Fibroblast of pulmonary artery (primary cell): ENCODE measurements at regions not wholly inside any gene's neighbourhood (a gene's known extent, or its start where the extent isn't known, plus 50 kb on each side); places are given as distances from the start of the nearest gene placed in this dataset.

Source experiments
- DNase-seq: peaks from one replicate; pipeline ENCODE4 v3.0.0-alpha.2; 2010; ENCODE audit warnings: low read depth
- H3K4me3 ChIP-seq: replicated peaks from 2 replicates; pipeline ENCODE4 v1.5.1; 2011; ENCODE audit warnings: low read depth, mild to moderate bottlenecking, control low read depth, low read length, moderate library complexity
- CTCF ChIP-seq: IDR thresholded peaks from 2 replicates; pipeline ENCODE4 v1.5.1; 2011; ENCODE audit warnings: mild to moderate bottlenecking, control low read depth, low read length, inconsistent platforms; ENCODE audit errors: missing control alignments

DNA sequence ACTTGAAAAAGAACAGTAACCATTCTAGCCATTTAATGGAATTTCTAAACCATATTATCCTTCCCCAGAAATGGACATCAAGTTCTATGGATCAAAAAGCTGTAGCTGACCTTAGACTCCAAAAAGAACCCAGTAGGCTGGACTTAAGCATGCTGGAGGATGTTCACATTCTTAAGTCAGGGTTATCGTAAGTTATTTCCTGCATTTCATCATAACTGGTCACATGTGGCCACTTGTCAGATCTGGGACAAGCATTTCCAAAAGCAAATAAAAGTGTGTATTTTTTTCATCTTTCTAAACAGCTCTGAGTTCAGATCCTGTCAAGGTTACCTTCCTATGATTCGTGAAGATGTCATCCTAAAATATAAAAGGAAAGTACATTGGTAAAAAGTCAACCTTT lies 274.5 kb upstream of the PTGER4 start:
- TF ChIP-seq CTCF = no peak
- peak; percentile 65 for DNase-seq
- H3K4me3 ChIP-seq = no peak overlapping the region

DNA sequence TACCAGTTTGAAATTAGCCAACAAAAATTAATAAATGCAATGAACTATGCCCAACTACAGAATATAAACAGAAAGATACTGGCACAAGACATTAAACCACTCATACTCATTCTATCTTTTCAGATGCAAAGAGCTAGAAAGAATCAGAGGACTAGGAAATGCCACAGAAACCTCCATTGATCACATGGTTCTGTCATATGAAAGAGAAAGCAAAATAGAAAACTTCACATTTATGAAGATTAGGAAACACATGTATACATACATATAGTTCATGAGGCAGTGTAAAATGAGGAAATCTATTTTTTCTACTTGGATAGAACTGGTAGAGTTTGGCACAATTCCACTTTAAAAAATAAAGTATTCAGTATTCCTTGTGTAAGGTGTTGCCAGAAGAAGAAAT lies 275.1 kb upstream of the PTGER4 start:
- DNase-seq = no peak
- no peak for TF ChIP-seq CTCF
- H3K4me3 ChIP-seq = no peak overlapping the region

DNA sequence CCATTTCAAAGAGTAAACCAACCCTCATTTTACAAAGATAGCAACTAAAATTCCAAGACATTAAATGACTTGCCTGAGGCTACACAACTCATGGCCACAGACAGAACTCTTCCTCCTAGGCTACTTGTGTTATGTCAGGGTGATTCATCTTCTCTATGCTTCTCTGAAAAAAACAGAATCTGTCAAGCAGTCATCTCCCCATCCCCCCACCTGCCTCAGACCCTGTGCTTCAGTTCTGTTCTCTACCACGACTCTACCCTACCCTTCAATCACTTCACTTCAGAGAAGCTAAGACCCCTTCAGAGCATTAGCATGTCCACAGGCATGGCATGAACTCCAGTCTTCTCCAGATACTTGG lies 277.7 kb upstream of the PTGER4 start:
- TF ChIP-seq CTCF = no peak
- no peak for DNase-seq

GRCh38 chr5:40401284-40402006 lies 278.3 kb upstream of the PTGER4 start:
- no peak overlapping the region for H3K4me3 ChIP-seq
- TF ChIP-seq CTCF = no peak
- peak; percentile 26 for DNase-seq

More for the DNA sequence above, 277.7 kb upstream of the PTGER4 start:
- H3K4me3 ChIP-seq = no peak overlapping the region

GRCh38 chr5:40400245-40400644 lies 279.5 kb upstream of the PTGER4 start:
- H3K4me3 ChIP-seq = no peak overlapping the region
- TF ChIP-seq CTCF = no peak
- no peak for DNase-seq

- TF ChIP-seq CTCF = no peak
- DNase-seq = no peak
- H3K4me3 ChIP-seq = no peak overlapping the region
Observed at GRCh38 chr5:40399349-40399748, 280.4 kb upstream of the PTGER4 start.

- no peak for TF ChIP-seq CTCF
- H3K4me3 ChIP-seq = no peak overlapping the region
- no peak for DNase-seq
Observed at GRCh38 chr5:40397976-40398375, 281.7 kb upstream of the PTGER4 start.
